ENCODE measurements at regions not wholly inside any gene's neighbourhood (a gene's known extent, or its start where the extent isn't known, plus 50 kb on each side); places are given as distances from the start of the nearest gene placed in this dataset.

- Histone ChIP-seq H4K91ac (ENCODE audit: low read depth, low read length, poor library complexity) (no peak overlapping the region), H4K8ac (ENCODE audit: low read depth, low read length) (no peak overlapping the region), H2AK5ac (ENCODE audit: low read depth, low read length) (no peak overlapping the region), H3K9ac (ENCODE audit: low read depth, low read length, poor library complexity) (no peak overlapping the region), H3K4me3 (ENCODE audit: low read length in 2 of 2) (no peak overlapping the region), H3K27me3 (ENCODE audit: control insufficient read depth in 3 of 3, insufficient read depth in 3 of 3, low read depth in 1 of 3, low read length in 3 of 3) (no peaks in the 10 kb centered on the region), H3K9me3 (replicated peaks in 1 of 2; ENCODE audit: control insufficient read depth in 2 of 2, insufficient read depth in 1 of 2, low read depth in 1 of 2, low read length in 2 of 2) (no peaks in the 10 kb centered on the region), H3K14ac (ENCODE audit: low read length) (no peak overlapping the region), H3K79me1 (ENCODE audit: low read depth, low read length) (no peaks in the 10 kb centered on the region), H3K4me1 (ENCODE audit: control insufficient read depth in 2 of 2, insufficient read depth in 1 of 2, low read depth in 1 of 2, low read length in 2 of 2) (peaks cover 0 to 9% of the 10 kb centered on the region in 2 donors), H3K23ac (ENCODE audit: low read depth, low read length, poor library complexity) (no peak overlapping the region), H3K4me2 (ENCODE audit: insufficient read depth, low read length, poor library complexity, severe bottlenecking) (no peak overlapping the region), H2AFZ (ENCODE audit: low read length) (no peak overlapping the region), H2BK5ac (ENCODE audit: low read length) (no peak overlapping the region), H2BK15ac (ENCODE audit: low read length) (no peak overlapping the region), H3K18ac (ENCODE audit: low read length) (no peak overlapping the region), H3K27ac (replicated peaks; ENCODE audit: low read length) (no peak overlapping the region), H3K4ac (ENCODE audit: low read length) (no peak overlapping the region), H2BK12ac (ENCODE audit: low read length) (no peak overlapping the region), H3K36me3 (replicated peaks in 1 of 2; ENCODE audit: control insufficient read depth in 2 of 2, insufficient read depth in 2 of 2, low read length in 2 of 2) (no peaks in the 10 kb centered on the region), H2BK120ac (ENCODE audit: low read depth, low read length) (no peak overlapping the region)
- DNase-seq (ENCODE audit: low spot score) = no peak
These were observed 1038.0 kb upstream of the PIK3C3 start for GRCh38 chr18:40917056-40917455.

GRCh38 chr18:40915724-40916123 lies 1039.3 kb upstream of the PIK3C3 start:
- WGBS, 2 donors (ENCODE audit: extremely low coverage in 2 of 2, insufficient read length in 2 of 2, insufficient replicate concordance in 1 of 2) = no CpG with 5 or more reads among the region's 4 CpGs

GRCh38 chr18:40911582-40912254 lies 1043.3 kb upstream of the PIK3C3 start:
- no peak overlapping the region for H3K9ac ChIP-seq (ENCODE audit: low read depth, low read length, poor library complexity)
- H3K4me3 ChIP-seq (ENCODE audit: low read length in 2 of 2) = no peak overlapping the region
- H3K27me3 ChIP-seq (ENCODE audit: control insufficient read depth in 3 of 3, insufficient read depth in 3 of 3, low read depth in 1 of 3, low read length in 3 of 3) = no peaks in the 10 kb centered on the region
- no peaks in the 10 kb centered on the region for H3K9me3 ChIP-seq (replicated peaks in 1 of 2; ENCODE audit: control insufficient read depth in 2 of 2, insufficient read depth in 1 of 2, low read depth in 1 of 2, low read length in 2 of 2)
- H3K14ac ChIP-seq (ENCODE audit: low read length) = no peak overlapping the region
- H4K8ac ChIP-seq (ENCODE audit: low read depth, low read length) = no peak overlapping the region
- no peaks in the 10 kb centered on the region for H3K79me1 ChIP-seq (ENCODE audit: low read depth, low read length)
- DNase-seq (ENCODE audit: low spot score) = no peak
- H3K23ac ChIP-seq (ENCODE audit: low read depth, low read length, poor library complexity) = no peak overlapping the region
- peaks cover 0 to 1% of the 10 kb centered on the region in 2 donors for H3K4me1 ChIP-seq (ENCODE audit: control insufficient read depth in 2 of 2, insufficient read depth in 1 of 2, low read depth in 1 of 2, low read length in 2 of 2)
- H3K27ac ChIP-seq (replicated peaks; ENCODE audit: low read length) = no peak overlapping the region
- WGBS, 2 donors (ENCODE audit: extremely low coverage in 2 of 2, insufficient read length in 2 of 2, insufficient replicate concordance in 1 of 2) = no CpG with 5 or more reads among the region's 4 CpGs
- H2BK5ac ChIP-seq (ENCODE audit: low read length) = no peak overlapping the region
- H3K36me3 ChIP-seq (replicated peaks in 1 of 2; ENCODE audit: control insufficient read depth in 2 of 2, insufficient read depth in 2 of 2, low read length in 2 of 2) = no peaks in the 10 kb centered on the region
- H2AFZ ChIP-seq (ENCODE audit: low read length) = peak overlapping the region; percentile 32
- no peak overlapping the region for H2BK12ac ChIP-seq (ENCODE audit: low read length)
- H2BK15ac ChIP-seq (ENCODE audit: low read length) = no peak overlapping the region
- no peak overlapping the region for H2AK5ac ChIP-seq (ENCODE audit: low read depth, low read length)
- no peak overlapping the region for H4K91ac ChIP-seq (ENCODE audit: low read depth, low read length, poor library complexity)
- H3K4ac ChIP-seq (ENCODE audit: low read length) = no peak overlapping the region
- H2BK120ac ChIP-seq (ENCODE audit: low read depth, low read length) = no peak overlapping the region
- no peak overlapping the region for H3K4me2 ChIP-seq (ENCODE audit: insufficient read depth, low read length, poor library complexity, severe bottlenecking)
- no peak overlapping the region for H3K18ac ChIP-seq (ENCODE audit: low read length)

More at GRCh38 chr18:40915724-40916123, 1039.3 kb upstream of the PIK3C3 start:
- H3K23ac ChIP-seq (ENCODE audit: low read depth, low read length, poor library complexity) = no peak overlapping the region
- H3K9me3 ChIP-seq (replicated peaks in 1 of 2; ENCODE audit: control insufficient read depth in 2 of 2, insufficient read depth in 1 of 2, low read depth in 1 of 2, low read length in 2 of 2) = no peaks in the 10 kb centered on the region
- no peak overlapping the region for H3K4me3 ChIP-seq (ENCODE audit: low read length in 2 of 2)
- peak overlapping the region; percentile 77 for H2AFZ ChIP-seq (ENCODE audit: low read length)
- no peak overlapping the region for H4K8ac ChIP-seq (ENCODE audit: low read depth, low read length)
- DNase-seq (ENCODE audit: low spot score) = no peak
- no peak overlapping the region for H3K9ac ChIP-seq (ENCODE audit: low read depth, low read length, poor library complexity)
- H2BK120ac ChIP-seq (ENCODE audit: low read depth, low read length) = no peak overlapping the region
- H2BK5ac ChIP-seq (ENCODE audit: low read length) = no peak overlapping the region
- H3K4me2 ChIP-seq (ENCODE audit: insufficient read depth, low read length, poor library complexity, severe bottlenecking) = no peak overlapping the region
- H3K18ac ChIP-seq (ENCODE audit: low read length) = no peak overlapping the region
- H2AK5ac ChIP-seq (ENCODE audit: low read depth, low read length) = no peak overlapping the region
- no peaks in the 10 kb centered on the region for H3K27me3 ChIP-seq (ENCODE audit: control insufficient read depth in 3 of 3, insufficient read depth in 3 of 3, low read depth in 1 of 3, low read length in 3 of 3)
- H3K4ac ChIP-seq (ENCODE audit: low read length) = no peak overlapping the region
- no peak overlapping the region for H4K91ac ChIP-seq (ENCODE audit: low read depth, low read length, poor library complexity)
- H3K4me1 ChIP-seq (ENCODE audit: control insufficient read depth in 2 of 2, insufficient read depth in 1 of 2, low read depth in 1 of 2, low read length in 2 of 2) = no peaks in the 10 kb centered on the region
- H2BK15ac ChIP-seq (ENCODE audit: low read length) = no peak overlapping the region
- H3K79me1 ChIP-seq (ENCODE audit: low read depth, low read length) = no peaks in the 10 kb centered on the region
- H3K36me3 ChIP-seq (replicated peaks in 1 of 2; ENCODE audit: control insufficient read depth in 2 of 2, insufficient read depth in 2 of 2, low read length in 2 of 2) = no peaks in the 10 kb centered on the region
- no peak overlapping the region for H3K27ac ChIP-seq (replicated peaks; ENCODE audit: low read length)
- H2BK12ac ChIP-seq (ENCODE audit: low read length) = no peak overlapping the region
- no peak overlapping the region for H3K14ac ChIP-seq (ENCODE audit: low read length)

GRCh38 chr18:40911041-40911440 lies 1044.0 kb upstream of the PIK3C3 start:
- no peak overlapping the region for H3K14ac ChIP-seq (ENCODE audit: low read length)
- H3K4me3 ChIP-seq (ENCODE audit: low read length in 2 of 2) = no peak overlapping the region
- H3K4me2 ChIP-seq (ENCODE audit: insufficient read depth, low read length, poor library complexity, severe bottlenecking) = no peak overlapping the region
- DNase-seq (ENCODE audit: low spot score) = no peak
- WGBS, 2 donors (ENCODE audit: extremely low coverage in 2 of 2, insufficient read length in 2 of 2, insufficient replicate concordance in 1 of 2) = no CpG with 5 or more reads among the region's 3 CpGs
- H2AK5ac ChIP-seq (ENCODE audit: low read depth, low read length) = no peak overlapping the region
- H3K4me1 ChIP-seq (ENCODE audit: control insufficient read depth in 2 of 2, insufficient read depth in 1 of 2, low read depth in 1 of 2, low read length in 2 of 2) = peaks cover 0 to 1% of the 10 kb centered on the region in 2 donors
- no peaks in the 10 kb centered on the region for H3K27me3 ChIP-seq (ENCODE audit: control insufficient read depth in 3 of 3, insufficient read depth in 3 of 3, low read depth in 1 of 3, low read length in 3 of 3)
- H3K79me1 ChIP-seq (ENCODE audit: low read depth, low read length) = no peaks in the 10 kb centered on the region
- no peak overlapping the region for H2BK120ac ChIP-seq (ENCODE audit: low read depth, low read length)
- no peak overlapping the region for H2BK12ac ChIP-seq (ENCODE audit: low read length)
- H2AFZ ChIP-seq (ENCODE audit: low read length) = no peak overlapping the region
- no peak overlapping the region for H4K8ac ChIP-seq (ENCODE audit: low read depth, low read length)
- H3K23ac ChIP-seq (ENCODE audit: low read depth, low read length, poor library complexity) = no peak overlapping the region
- H3K18ac ChIP-seq (ENCODE audit: low read length) = no peak overlapping the region
- H3K27ac ChIP-seq (replicated peaks; ENCODE audit: low read length) = no peak overlapping the region
- H2BK15ac ChIP-seq (ENCODE audit: low read length) = no peak overlapping the region
- no peak overlapping the region for H4K91ac ChIP-seq (ENCODE audit: low read depth, low read length, poor library complexity)
- H2BK5ac ChIP-seq (ENCODE audit: low read length) = no peak overlapping the region
- no peaks in the 10 kb centered on the region for H3K9me3 ChIP-seq (replicated peaks in 1 of 2; ENCODE audit: control insufficient read depth in 2 of 2, insufficient read depth in 1 of 2, low read depth in 1 of 2, low read length in 2 of 2)
- H3K36me3 ChIP-seq (replicated peaks in 1 of 2; ENCODE audit: control insufficient read depth in 2 of 2, insufficient read depth in 2 of 2, low read length in 2 of 2) = no peaks in the 10 kb centered on the region
- no peak overlapping the region for H3K9ac ChIP-seq (ENCODE audit: low read depth, low read length, poor library complexity)
- H3K4ac ChIP-seq (ENCODE audit: low read length) = no peak overlapping the region

Measured in neuronal stem cell (in vitro differentiated cells).